Vagina (tissue), 2 donors: ENCODE measurements at regions not wholly inside any gene's neighbourhood (a gene's known extent, or its start where the extent isn't known, plus 50 kb on each side); places are given as distances from the start of the nearest gene placed in this dataset.

Experiments
- POLR2AphosphoS5 ChIP-seq, 2 donors: sonication (generic); formaldehyde crosslinking; IDR thresholded peaks; one replicate each; pipeline ENCODE4 v1.9.0; 2017; ENCODE audit warnings: antibody characterized with exemption in 2 of 2, mild to moderate bottlenecking in 2 of 2, low read depth in 1 of 2; ENCODE audit not compliant: insufficient read depth in 1 of 2
- TF ChIP-seq, protein P1 (sequence below), 3 experiments: fragments of 450-650 bp in 2 of 3; fragments of 200-600 bp in 1 of 3; sonication (generic) in 1 of 3; IDR thresholded peaks; one replicate each; pipeline ENCODE4 v1.5.1; 2017 to 2019; ENCODE audit warnings: antibody characterized with exemption in 3 of 3, mild to moderate bottlenecking in 2 of 3, moderate library complexity in 2 of 3

DNA sequence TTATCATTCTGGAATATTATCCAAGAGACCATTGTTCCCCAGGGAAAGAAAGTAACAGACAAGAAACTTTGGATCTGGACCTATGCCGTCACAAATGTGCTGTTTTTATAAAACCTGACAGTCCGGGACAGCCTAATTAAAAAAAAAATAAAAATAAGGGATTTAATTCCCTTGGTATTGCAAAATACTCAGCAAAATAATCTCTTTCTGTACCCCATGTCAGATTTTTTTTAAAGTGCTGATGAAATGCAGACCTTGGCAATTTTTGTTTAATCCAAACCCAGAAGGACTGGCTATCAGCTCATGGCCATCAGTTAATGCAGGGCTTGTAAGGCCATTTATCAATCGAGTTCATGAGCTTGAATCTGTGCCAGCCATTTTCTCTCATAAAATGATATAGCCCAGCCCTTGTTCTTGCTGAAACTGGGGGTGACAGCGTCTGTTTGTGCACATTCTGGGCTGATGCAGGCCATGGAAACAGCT, 162.7 kb upstream of the S1PR3 start:
- TF ChIP-seq, protein P1, sequence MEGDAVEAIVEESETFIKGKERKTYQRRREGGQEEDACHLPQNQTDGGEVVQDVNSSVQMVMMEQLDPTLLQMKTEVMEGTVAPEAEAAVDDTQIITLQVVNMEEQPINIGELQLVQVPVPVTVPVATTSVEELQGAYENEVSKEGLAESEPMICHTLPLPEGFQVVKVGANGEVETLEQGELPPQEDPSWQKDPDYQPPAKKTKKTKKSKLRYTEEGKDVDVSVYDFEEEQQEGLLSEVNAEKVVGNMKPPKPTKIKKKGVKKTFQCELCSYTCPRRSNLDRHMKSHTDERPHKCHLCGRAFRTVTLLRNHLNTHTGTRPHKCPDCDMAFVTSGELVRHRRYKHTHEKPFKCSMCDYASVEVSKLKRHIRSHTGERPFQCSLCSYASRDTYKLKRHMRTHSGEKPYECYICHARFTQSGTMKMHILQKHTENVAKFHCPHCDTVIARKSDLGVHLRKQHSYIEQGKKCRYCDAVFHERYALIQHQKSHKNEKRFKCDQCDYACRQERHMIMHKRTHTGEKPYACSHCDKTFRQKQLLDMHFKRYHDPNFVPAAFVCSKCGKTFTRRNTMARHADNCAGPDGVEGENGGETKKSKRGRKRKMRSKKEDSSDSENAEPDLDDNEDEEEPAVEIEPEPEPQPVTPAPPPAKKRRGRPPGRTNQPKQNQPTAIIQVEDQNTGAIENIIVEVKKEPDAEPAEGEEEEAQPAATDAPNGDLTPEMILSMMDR (IDR thresholded peaks at IDR 0.05) = no peak
- TF ChIP-seq POLR2AphosphoS5 (IDR thresholded peaks at IDR 0.05; ENCODE audit: insufficient read depth in 1 of 2, low read depth in 1 of 2) = peak in 1 of 2 donors; percentile 25
